IPS DF 6.9 (cell line): ENCODE measurements at regions not wholly inside any gene's neighbourhood (a gene's known extent, or its start where the extent isn't known, plus 50 kb on each side); places are given as distances from the start of the nearest gene placed in this dataset.

Source experiments
- DNase-seq: peaks from one replicate; pipeline ENCODE4 v3.0.0-alpha.2; 2013; ENCODE audit warnings: low read depth, low spot score
- H3K27ac ChIP-seq: one replicate; pipeline ENCODE4 v1.5.1; 2013; ENCODE audit warnings: low read length, control low read depth
- H3K27me3 ChIP-seq: 2 replicates; pipeline ENCODE4 v1.6.1; 2013; ENCODE audit warnings: mild to moderate bottlenecking, low read length; ENCODE audit not compliant: control insufficient read depth, insufficient read depth
- H3K36me3 ChIP-seq: 2 replicates; pipeline ENCODE4 v1.6.1; 2013; ENCODE audit warnings: low read length; ENCODE audit not compliant: control insufficient read depth, insufficient read depth
- H3K4me1 ChIP-seq: 2 replicates; pipeline ENCODE4 v1.6.1; 2013; ENCODE audit warnings: low read length; ENCODE audit not compliant: control insufficient read depth, insufficient read depth
- H3K4me3 ChIP-seq: 2 replicates; pipeline ENCODE4 v1.5.1; 2013; ENCODE audit warnings: mild to moderate bottlenecking, low read length
- H3K9me3 ChIP-seq: 2 replicates; pipeline ENCODE4 v1.6.1; 2013; ENCODE audit warnings: low read length, inconsistent platforms; ENCODE audit not compliant: control insufficient read depth, insufficient read depth
- WGBS: extraction: QIAGEN DNeasy Blood & Tissue Kit; methylation state at CpG from one replicate; pipeline ENCODE4 v1.1.7; 2013; ENCODE audit warnings: mixed read lengths, missing lambda C conversion rate; ENCODE audit not compliant: insufficient read length, insufficient coverage; 5-methylcytosine and 5-hydroxymethylcytosine counted together

- Histone ChIP-seq H3K27ac (no peak overlapping the region), H3K9me3 (no peaks in the 10 kb centered on the region), H3K27me3 (no peaks in the 10 kb centered on the region), H3K4me1 (no peaks in the 10 kb centered on the region), H3K4me3 (no peak overlapping the region), H3K36me3 (no peaks in the 10 kb centered on the region)
- no CpG with 5 or more reads among the region's 6 CpGs for WGBS
- no peak for DNase-seq
Observed at GRCh38 chr13:20351281-20352022, 119.3 kb upstream of the GJB6 start.

GRCh38 chr13:20350819-20351218, 118.7 kb upstream of the GJB6 start:
- WGBS: no CpG with 5 or more reads among the region's 6 CpGs
- no peak for DNase-seq
- H3K4me3 ChIP-seq: no peak overlapping the region
- no peaks in the 10 kb centered on the region for H3K9me3 ChIP-seq
- H3K27ac ChIP-seq: no peak overlapping the region
- no peaks in the 10 kb centered on the region for H3K4me1 ChIP-seq
- H3K36me3 ChIP-seq: no peaks in the 10 kb centered on the region
- no peaks in the 10 kb centered on the region for H3K27me3 ChIP-seq

- Histone ChIP-seq H3K27me3 (no peaks in the 10 kb centered on the region), H3K27ac (no peak overlapping the region)
- no CpG with 5 or more reads among the region's 3 CpGs for WGBS
Observed at GRCh38 chr13:20350382-20350763, 118.3 kb upstream of the GJB6 start.

GRCh38 chr13:20349564-20350381, 117.7 kb upstream of the GJB6 start:
- WGBS: no CpG with 5 or more reads among the region's 17 CpGs
- Histone ChIP-seq H3K4me1 (no peaks in the 10 kb centered on the region), H3K27me3 (no peaks in the 10 kb centered on the region), H3K27ac (no peak overlapping the region), H3K4me3 (no peak overlapping the region), H3K36me3 (no peaks in the 10 kb centered on the region), H3K9me3 (no peaks in the 10 kb centered on the region)
- no peak for DNase-seq

More at GRCh38 chr13:20350382-20350763, 118.3 kb upstream of the GJB6 start:
- H3K4me3 ChIP-seq: no peak overlapping the region
- no peaks in the 10 kb centered on the region for H3K36me3 ChIP-seq
- no peaks in the 10 kb centered on the region for H3K4me1 ChIP-seq
- no peak for DNase-seq
- H3K9me3 ChIP-seq: no peaks in the 10 kb centered on the region

- Histone ChIP-seq H3K27me3 (no peaks in the 10 kb centered on the region), H3K4me3 (no peak overlapping the region), H3K27ac (no peak overlapping the region), H3K9me3 (no peaks in the 10 kb centered on the region), H3K4me1 (no peaks in the 10 kb centered on the region), H3K36me3 (no peaks in the 10 kb centered on the region)
- no CpG with 5 or more reads among the region's 8 CpGs for WGBS
- no peak for DNase-seq
Observed at GRCh38 chr13:20348645-20349408, 116.7 kb upstream of the GJB6 start.

GRCh38 chr13:20348018-20348417, 115.9 kb upstream of the GJB6 start:
- Histone ChIP-seq H3K27me3 (no peaks in the 10 kb centered on the region), H3K4me3 (no peak overlapping the region), H3K27ac (no peak overlapping the region), H3K4me1 (no peaks in the 10 kb centered on the region), H3K36me3 (no peaks in the 10 kb centered on the region), H3K9me3 (no peaks in the 10 kb centered on the region)
- no CpG with 5 or more reads among the region's 10 CpGs for WGBS
- no peak for DNase-seq

GRCh38 chr13:20344836-20345490, 112.8 kb upstream of the GJB6 start:
- Histone ChIP-seq H3K27me3 (no peaks in the 10 kb centered on the region), H3K27ac (no peak overlapping the region), H3K4me1 (no peaks in the 10 kb centered on the region), H3K4me3 (no peak overlapping the region), H3K36me3 (no peaks in the 10 kb centered on the region), H3K9me3 (no peaks in the 10 kb centered on the region)
- no peak for DNase-seq
- no CpG with 5 or more reads among the region's 10 CpGs for WGBS

GRCh38 chr13:20342311-20342710, 110.2 kb upstream of the GJB6 start:
- Histone ChIP-seq H3K9me3 (no peaks in the 10 kb centered on the region), H3K4me3 (no peak overlapping the region), H3K27me3 (no peaks in the 10 kb centered on the region), H3K4me1 (no peaks in the 10 kb centered on the region), H3K36me3 (no peaks in the 10 kb centered on the region), H3K27ac (no peak overlapping the region)
- no peak for DNase-seq
- WGBS: no CpG with 5 or more reads among the region's 3 CpGs

- H3K4me1 ChIP-seq: no peaks in the 10 kb centered on the region
- no peaks in the 10 kb centered on the region for H3K27me3 ChIP-seq
- DNase-seq: no peak
- H3K36me3 ChIP-seq: no peaks in the 10 kb centered on the region
- H3K27ac ChIP-seq: no peak overlapping the region
- no CpG with 5 or more reads among the region's 10 CpGs for WGBS
- no peak overlapping the region for H3K4me3 ChIP-seq
- H3K9me3 ChIP-seq: no peaks in the 10 kb centered on the region
Observed at GRCh38 chr13:20340759-20341171, 108.6 kb upstream of the GJB6 start.

- Histone ChIP-seq H3K36me3 (no peaks in the 10 kb centered on the region), H3K27ac (no peak overlapping the region), H3K27me3 (no peaks in the 10 kb centered on the region), H3K9me3 (no peaks in the 10 kb centered on the region), H3K4me1 (no peaks in the 10 kb centered on the region), H3K4me3 (no peak overlapping the region)
- WGBS: no CpG with 5 or more reads among the region's 12 CpGs
- DNase-seq: no peak
Observed at GRCh38 chr13:20340136-20340758, 108.1 kb upstream of the GJB6 start.
